SK-N-MC (cell line): ENCODE measurements at regions not wholly inside any gene's neighbourhood (a gene's known extent, or its start where the extent isn't known, plus 50 kb on each side); places are given as distances from the start of the nearest gene placed in this dataset.

Experiments
- DNase-seq: peaks from one replicate; pipeline ENCODE4 v3.0.0-alpha.2; 2011; ENCODE audit warnings: low read depth, low spot score
- H3K27ac ChIP-seq: fragments of 200-600 bp; sonication (generic); 2 replicates; pipeline ENCODE4 v1.5.1; 2016; ENCODE audit warnings: mixed run types
- H3K36me3 ChIP-seq: fragments of 200-600 bp; sonication (generic); 2 replicates; pipeline ENCODE4 v1.6.1; 2017; ENCODE audit warnings: antibody characterized with exemption, low read length, mixed read lengths; ENCODE audit not compliant: insufficient read depth
- H3K4me3 ChIP-seq: fragments of 200-600 bp; sonication (generic); 2 replicates; pipeline ENCODE4 v1.5.1; 2016
- H3K9ac ChIP-seq: fragments of 200-600 bp; sonication (generic); 2 replicates; pipeline ENCODE4 v1.8.0; 2017; ENCODE audit warnings: mixed run types, mixed read lengths; ENCODE audit not compliant: insufficient read length
- H3K9me3 ChIP-seq: fragments of 200-600 bp; sonication (generic); 2 replicates; pipeline ENCODE4 v1.6.1; 2017; ENCODE audit warnings: low read depth, mild to moderate bottlenecking, antibody characterized with exemption, low read length, moderate library complexity, mixed read lengths
- EZH2 ChIP-seq: fragments of 200-600 bp; sonication (generic); IDR thresholded peaks from one replicate; pipeline ENCODE4 v1.6.1; 2017; ENCODE audit warnings: antibody characterized with exemption
- FOXP2 ChIP-seq: optimal IDR thresholded peaks from 2 replicates; pipeline ENCODE3; 2011; ENCODE audit warnings: mild to moderate bottlenecking, moderate library complexity; ENCODE audit not compliant: insufficient read depth; ENCODE audit errors: extremely low read length, control extremely low read depth
- POLR2AphosphoS5 ChIP-seq: IDR thresholded peaks from 2 replicates; pipeline ENCODE4 v1.6.1; 2012; ENCODE audit warnings: mild to moderate bottlenecking, low read depth, low read length, borderline replicate concordance

- H3K27ac ChIP-seq = no peak overlapping the region
- no peak overlapping the region for H3K4me3 ChIP-seq
- DNase-seq = no peak
- H3K9ac ChIP-seq = no peak overlapping the region
- no peaks in the 10 kb centered on the region for H3K36me3 ChIP-seq
- no peak for TF ChIP-seq EZH2
- TF ChIP-seq FOXP2 = no peak
- TF ChIP-seq POLR2AphosphoS5 = no peak
- no peaks in the 10 kb centered on the region for H3K9me3 ChIP-seq
Observed at GRCh38 chr13:47463726-47464125, 537.3 kb downstream of the SUCLA2 start.

- no peak for DNase-seq
- Histone ChIP-seq H3K9me3 (no peaks in the 10 kb centered on the region), H3K27ac (no peak overlapping the region), H3K9ac (no peak overlapping the region), H3K4me3 (no peak overlapping the region), H3K36me3 (no peaks in the 10 kb centered on the region)
- TF ChIP-seq FOXP2 = no peak
- no peak for TF ChIP-seq EZH2
- TF ChIP-seq POLR2AphosphoS5 = no peak
Observed at GRCh38 chr13:47463002-47463401, 538.1 kb downstream of the SUCLA2 start.

DNA sequence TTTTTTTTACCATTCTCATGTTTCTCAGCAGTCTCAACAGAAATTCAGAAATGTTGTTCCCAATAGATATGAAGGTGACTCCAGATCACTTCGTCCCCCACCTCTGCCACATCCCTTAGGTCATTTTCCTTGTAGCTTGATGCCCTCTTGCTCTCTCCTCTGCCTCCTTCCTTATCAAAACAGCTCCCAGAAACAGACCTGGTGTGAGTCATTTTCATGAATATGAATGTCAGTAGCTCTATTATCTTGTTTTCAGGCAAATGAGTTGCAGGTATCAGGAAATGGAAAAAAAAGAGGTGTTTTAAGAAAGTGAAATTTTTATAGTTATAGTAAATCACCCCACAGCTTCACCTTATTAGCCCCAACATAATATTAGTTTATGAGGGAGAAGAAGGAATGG is 539.3 kb downstream of the SUCLA2 start:
- Histone ChIP-seq H3K36me3 (no peaks in the 10 kb centered on the region), H3K9ac (no peak overlapping the region), H3K9me3 (no peaks in the 10 kb centered on the region), H3K27ac (no peak overlapping the region), H3K4me3 (no peak overlapping the region)
- TF ChIP-seq FOXP2 (no peak), POLR2AphosphoS5 (no peak), EZH2 (no peak)
- DNase-seq = no peak

DNA sequence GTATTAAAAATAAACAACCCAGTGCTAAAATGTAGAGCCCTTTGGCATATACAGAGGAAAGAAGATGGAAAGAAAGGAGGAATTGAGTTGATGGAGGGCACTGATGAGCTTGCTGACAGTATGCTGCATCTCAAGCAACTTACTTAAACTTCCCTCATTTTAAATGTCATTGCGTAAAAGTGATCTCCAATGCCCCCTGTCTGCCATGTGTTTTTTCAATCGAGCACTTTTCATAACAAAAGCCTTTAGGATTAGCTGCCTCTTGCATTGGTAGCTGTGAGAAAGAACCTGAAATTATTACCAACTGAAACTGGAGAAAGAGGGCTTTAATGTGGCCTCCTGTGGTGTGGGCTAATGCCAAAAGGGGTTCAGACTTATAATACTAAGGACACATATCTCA is 541.6 kb downstream of the SUCLA2 start:
- TF ChIP-seq POLR2AphosphoS5 (no peak), EZH2 (no peak), FOXP2 (no peak)
- Histone ChIP-seq H3K9ac (no peak overlapping the region), H3K36me3 (no peaks in the 10 kb centered on the region), H3K27ac (no peak overlapping the region), H3K4me3 (no peak overlapping the region), H3K9me3 (no peaks in the 10 kb centered on the region)
- no peak for DNase-seq

- H3K9ac ChIP-seq = no peak overlapping the region
- no peak for DNase-seq
- no peak overlapping the region for H3K4me3 ChIP-seq
- H3K9me3 ChIP-seq = no peaks in the 10 kb centered on the region
- no peaks in the 10 kb centered on the region for H3K36me3 ChIP-seq
- TF ChIP-seq EZH2 (no peak), POLR2AphosphoS5 (no peak)
- H3K27ac ChIP-seq = no peak overlapping the region
Observed at GRCh38 chr13:47457626-47458025, 543.4 kb downstream of the SUCLA2 start.

DNA sequence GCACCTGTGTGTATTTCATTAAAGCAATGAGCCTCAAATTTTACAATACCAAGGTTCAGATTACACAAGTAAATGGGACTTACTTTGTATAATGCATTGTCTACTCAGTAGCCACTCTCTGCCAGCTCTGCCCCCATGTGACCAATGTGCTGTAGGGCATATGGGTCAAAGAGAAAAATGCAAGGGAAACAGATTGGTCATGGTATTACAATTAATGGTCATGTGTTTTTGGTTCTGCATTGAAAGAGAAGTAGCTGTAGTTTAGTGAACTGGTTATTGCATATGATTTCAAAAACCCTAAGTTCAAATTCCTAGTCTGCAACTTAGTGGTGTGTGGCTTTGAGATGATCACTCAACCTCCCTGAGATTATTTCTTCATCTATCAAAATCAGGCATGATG is 545.4 kb downstream of the SUCLA2 start:
- Histone ChIP-seq H3K4me3 (no peak overlapping the region), H3K9me3 (no peaks in the 10 kb centered on the region), H3K27ac (no peak overlapping the region), H3K36me3 (no peaks in the 10 kb centered on the region), H3K9ac (no peak overlapping the region)
- DNase-seq = no peak
- TF ChIP-seq POLR2AphosphoS5 (no peak), EZH2 (no peak), FOXP2 (no peak)

- H3K27ac ChIP-seq = no peak overlapping the region
Observed at GRCh38 chr13:47454986-47455385, 546.1 kb downstream of the SUCLA2 start.

GRCh38 chr13:47437406-47437805 is 540.6 kb upstream of the HTR2A start:
- H3K9ac ChIP-seq = no peak overlapping the region
- no peaks in the 10 kb centered on the region for H3K36me3 ChIP-seq
- no peak overlapping the region for H3K27ac ChIP-seq
- TF ChIP-seq FOXP2 (no peak), EZH2 (no peak), POLR2AphosphoS5 (no peak)
- H3K4me3 ChIP-seq = no peak overlapping the region
- DNase-seq = no peak
- no peaks in the 10 kb centered on the region for H3K9me3 ChIP-seq

More at GRCh38 chr13:47454986-47455385, 546.1 kb downstream of the SUCLA2 start:
- Histone ChIP-seq H3K9ac (no peak overlapping the region), H3K36me3 (no peaks in the 10 kb centered on the region), H3K9me3 (no peaks in the 10 kb centered on the region), H3K4me3 (no peak overlapping the region)
- TF ChIP-seq FOXP2 (no peak), POLR2AphosphoS5 (no peak), EZH2 (no peak)
- no peak for DNase-seq

DNA sequence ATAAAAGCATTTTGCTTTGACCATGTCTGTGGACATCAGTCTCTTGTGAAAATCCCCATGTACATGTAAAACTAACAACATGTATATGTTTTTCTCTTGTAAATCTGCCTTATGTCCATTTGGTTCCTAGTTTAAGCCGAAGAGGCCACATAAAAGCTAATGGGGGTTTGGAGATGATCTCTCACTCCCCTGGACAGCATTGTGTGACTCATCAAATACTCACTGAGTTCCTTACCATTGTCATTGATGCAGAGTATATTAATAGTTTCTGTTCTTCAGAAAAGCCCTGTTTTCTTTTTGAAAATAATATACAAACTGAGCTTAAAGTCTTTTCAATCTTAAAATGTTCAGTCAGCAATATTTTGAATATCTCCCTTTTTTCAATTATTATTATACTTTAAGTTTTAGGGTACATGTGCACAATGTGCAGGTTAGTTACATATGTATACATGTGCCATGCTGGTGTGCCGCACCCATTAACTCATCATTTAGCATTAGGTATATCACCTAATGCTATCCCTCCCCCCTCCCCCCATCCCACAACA is 536.7 kb upstream of the HTR2A start:
- no peak for DNase-seq
- no peaks in the 10 kb centered on the region for H3K9me3 ChIP-seq
- no peak overlapping the region for H3K27ac ChIP-seq
- TF ChIP-seq FOXP2 = no peak
- no peak for TF ChIP-seq EZH2
- TF ChIP-seq POLR2AphosphoS5 = no peak
- H3K4me3 ChIP-seq = no peak overlapping the region
- H3K9ac ChIP-seq = no peak overlapping the region
- H3K36me3 ChIP-seq = no peaks in the 10 kb centered on the region
